ENCODE measurements at regions not wholly inside any gene's neighbourhood (a gene's known extent, or its start where the extent isn't known, plus 50 kb on each side); places are given as distances from the start of the nearest gene placed in this dataset.

DNA sequence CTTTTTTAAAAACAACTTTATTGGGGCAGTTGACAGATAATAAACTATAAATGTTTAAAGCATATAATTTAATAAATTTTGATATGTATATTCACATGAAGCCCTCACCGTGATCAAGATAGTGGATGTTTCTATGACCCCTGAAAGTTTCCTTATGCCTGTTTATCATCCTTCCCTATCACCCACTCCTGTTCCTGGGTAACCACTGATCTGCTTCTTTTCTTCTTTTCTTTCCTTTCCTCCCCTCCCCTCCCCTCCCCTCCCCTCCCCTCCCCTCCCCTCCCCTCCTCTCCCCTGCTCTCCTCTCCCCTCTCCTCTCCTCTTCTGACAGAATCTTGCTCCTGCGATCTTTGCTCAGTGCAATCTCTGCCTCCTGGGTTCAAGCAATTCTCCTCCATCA lies 193.7 kb upstream of the CDH13 start:
- H4K20me1 ChIP-seq (ENCODE audit: insufficient read depth, low read length): no peaks in the 10 kb centered on the region
- no peak overlapping the region for H3K9ac ChIP-seq (ENCODE audit: low read depth, low read length)
- no peak overlapping the region for H4K8ac ChIP-seq (ENCODE audit: low read depth in 2 of 2, low read length in 2 of 2)
- no peaks in the 10 kb centered on the region for H3K4me1 ChIP-seq (ENCODE audit: control insufficient read depth, insufficient read depth, low read length)
- POLR2A ChIA-PET (ENCODE audit: unreplicated experiment): no interaction called here
- no peaks in the 10 kb centered on the region for H3K36me3 ChIP-seq (ENCODE audit: control insufficient read depth, insufficient read depth, low read length)
- DNase-seq (no peak), ATAC-seq (ENCODE audit: low read depth) (no peak)
- H3K79me1 ChIP-seq (ENCODE audit: low read depth in 1 of 2, low read length in 2 of 2): no peaks in the 10 kb centered on the region
- H2BK15ac ChIP-seq (ENCODE audit: low read depth, low read length): no peak overlapping the region
- no peak overlapping the region for H3K4me2 ChIP-seq (ENCODE audit: low read depth, low read length)
- no peak overlapping the region for H2BK20ac ChIP-seq (ENCODE audit: low read depth, low read length)
- H4K5ac ChIP-seq (ENCODE audit: low read depth, low read length): no peak overlapping the region
- no peak overlapping the region for H3K23ac ChIP-seq (ENCODE audit: low read depth, low read length)
- H2AK5ac ChIP-seq (ENCODE audit: low read depth, low read length): no peak overlapping the region
- no peak overlapping the region for H2AK9ac ChIP-seq (replicated peaks; ENCODE audit: low read depth, low read length, poor library complexity)
- CTCF ChIA-PET: no interaction called here
- no peaks in the 10 kb centered on the region for H3K9me1 ChIP-seq (ENCODE audit: insufficient read depth, low read length)
- intact Hi-C loops (cut with micrococcal nuclease): no loop called here
- no peak overlapping the region for H3K4me3 ChIP-seq (ENCODE audit: insufficient read depth, low read depth, low read length)
- in situ Hi-C loops (cut with MboI; ENCODE audit: low sequenced_read_pairs): no loop called here
- H3K27ac ChIP-seq (ENCODE audit: insufficient read depth, low read length): no peak overlapping the region
- no TSS peak for BruUV-seq (replicated peaks)
- WGBS, 2 experiments (ENCODE audit: extremely low coverage in 2 of 2, insufficient read length in 1 of 2): no CpG with 5 or more reads among the region's 2 CpGs
- H2AFZ ChIP-seq (replicated peaks; ENCODE audit: low read length, poor library complexity): no peak overlapping the region
- no peak overlapping the region for H2BK120ac ChIP-seq (ENCODE audit: low read depth, low read length)
- H3K27me3 ChIP-seq (ENCODE audit: control insufficient read depth, insufficient read depth, low read length): peaks cover 2% of the 10 kb centered on the region; the same call in 1 of the 2 replicates
- no peak overlapping the region for H3K56ac ChIP-seq (ENCODE audit: extremely low read depth, insufficient read depth, low read length)
- no peak overlapping the region for H4K91ac ChIP-seq (ENCODE audit: insufficient read depth, low read depth, low read length)
- no peak overlapping the region for H3K18ac ChIP-seq (ENCODE audit: low read depth, low read length)
- no peak for TF ChIP-seq CEBPB (IDR thresholded peaks at IDR 0.05; ENCODE audit: low read depth, low read length)
- no peak for TF ChIP-seq MAZ (IDR thresholded peaks at IDR 0.05; ENCODE audit: borderline replicate concordance, low read depth, low read length)
- no peak for TF ChIP-seq RFX5 (IDR thresholded peaks at IDR 0.05; ENCODE audit: low read depth, low read length)
- TF ChIP-seq RAD21 (IDR thresholded peaks at IDR 0.05; ENCODE audit: low read length): no peak
- TF ChIP-seq RCOR1 (IDR thresholded peaks at IDR 0.05; ENCODE audit: insufficient replicate concordance, low read length): no peak
- no peak for TF ChIP-seq USF2 (IDR thresholded peaks at IDR 0.05; ENCODE audit: low read depth, low read length)
- no peak for TF ChIP-seq FOS (IDR thresholded peaks at IDR 0.05; ENCODE audit: low read depth, low read length)
- TF ChIP-seq, protein P1, sequence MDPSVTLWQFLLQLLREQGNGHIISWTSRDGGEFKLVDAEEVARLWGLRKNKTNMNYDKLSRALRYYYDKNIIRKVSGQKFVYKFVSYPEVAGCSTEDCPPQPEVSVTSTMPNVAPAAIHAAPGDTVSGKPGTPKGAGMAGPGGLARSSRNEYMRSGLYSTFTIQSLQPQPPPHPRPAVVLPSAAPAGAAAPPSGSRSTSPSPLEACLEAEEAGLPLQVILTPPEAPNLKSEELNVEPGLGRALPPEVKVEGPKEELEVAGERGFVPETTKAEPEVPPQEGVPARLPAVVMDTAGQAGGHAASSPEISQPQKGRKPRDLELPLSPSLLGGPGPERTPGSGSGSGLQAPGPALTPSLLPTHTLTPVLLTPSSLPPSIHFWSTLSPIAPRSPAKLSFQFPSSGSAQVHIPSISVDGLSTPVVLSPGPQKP (IDR thresholded peaks at IDR 0.05; ENCODE audit: borderline replicate concordance, low read depth, low read length): no peak
- TF ChIP-seq SMC3 (IDR thresholded peaks at IDR 0.05; ENCODE audit: low read depth, low read length): no peak
- no peak for TF ChIP-seq NFE2L2 (IDR thresholded peaks at IDR 0.05; ENCODE audit: low read depth, low read length)
- no peak for TF ChIP-seq CHD1 (IDR thresholded peaks at IDR 0.05; ENCODE audit: low read depth, low read length)
- TF ChIP-seq BHLHE40 (IDR thresholded peaks at IDR 0.05; ENCODE audit: low read depth, low read length): no peak
- no peak for TF ChIP-seq CTCF (conservative IDR thresholded peaks at IDR 0.05; ENCODE audit: low read depth, low read length)
- no peak for TF ChIP-seq MXI1 (IDR thresholded peaks at IDR 0.05; ENCODE audit: borderline replicate concordance, low read depth, low read length)
- no peak for TF ChIP-seq POLR2A (IDR thresholded peaks at IDR 0.05; ENCODE audit: low read depth, low read length)
- H3K14ac ChIP-seq (replicated peaks; ENCODE audit: low read depth, low read length): no peak overlapping the region
- H3K9me3 ChIP-seq (ENCODE audit: control insufficient read depth, insufficient read depth, low read length): no peaks in the 10 kb centered on the region
- dilution Hi-C loops (cut with HindIII; ENCODE audit: low sequenced_read_pairs, unreplicated experiment): no loop called here
- no peak overlapping the region for H3K4ac ChIP-seq (ENCODE audit: low read depth, low read length)
- H2BK5ac ChIP-seq (ENCODE audit: low read depth, low read length, poor library complexity, severe bottlenecking): no peak overlapping the region
